Choroid plexus epithelial cell (primary cell): ENCODE measurements at regions not wholly inside any gene's neighbourhood (a gene's known extent, or its start where the extent isn't known, plus 50 kb on each side); places are given as distances from the start of the nearest gene placed in this dataset.
"Not testable (repeated sequence)": the region's sequence is repeated elsewhere in the genome, so short reads cannot be mapped to it uniquely, and the experiment has no call there.

Experiments
- DNase-seq: peaks from one replicate; pipeline ENCODE4 v3.0.0-alpha.2; 2010; ENCODE audit warnings: low read depth
- H3K4me3 ChIP-seq: 2 replicates; pipeline ENCODE4 v1.5.1; 2011; ENCODE audit warnings: low read depth, mild to moderate bottlenecking, control low read depth, low read length, moderate library complexity
- TF ChIP-seq, protein P1 (sequence below): conservative IDR thresholded peaks from 2 replicates; pipeline ENCODE4 v1.5.1; 2011; ENCODE audit warnings: low read depth, mild to moderate bottlenecking, control low read depth, inconsistent platforms, low read length, moderate library complexity

- not testable (repeated sequence) for H3K4me3 ChIP-seq
- peak; percentile 8 for DNase-seq
Observed at GRCh38 chr3:10109-10996, 186.2 kb upstream of the CHL1 start.

- no peak for DNase-seq
- H3K4me3 ChIP-seq: peak overlapping the region; percentile 11
- TF ChIP-seq, protein P1, sequence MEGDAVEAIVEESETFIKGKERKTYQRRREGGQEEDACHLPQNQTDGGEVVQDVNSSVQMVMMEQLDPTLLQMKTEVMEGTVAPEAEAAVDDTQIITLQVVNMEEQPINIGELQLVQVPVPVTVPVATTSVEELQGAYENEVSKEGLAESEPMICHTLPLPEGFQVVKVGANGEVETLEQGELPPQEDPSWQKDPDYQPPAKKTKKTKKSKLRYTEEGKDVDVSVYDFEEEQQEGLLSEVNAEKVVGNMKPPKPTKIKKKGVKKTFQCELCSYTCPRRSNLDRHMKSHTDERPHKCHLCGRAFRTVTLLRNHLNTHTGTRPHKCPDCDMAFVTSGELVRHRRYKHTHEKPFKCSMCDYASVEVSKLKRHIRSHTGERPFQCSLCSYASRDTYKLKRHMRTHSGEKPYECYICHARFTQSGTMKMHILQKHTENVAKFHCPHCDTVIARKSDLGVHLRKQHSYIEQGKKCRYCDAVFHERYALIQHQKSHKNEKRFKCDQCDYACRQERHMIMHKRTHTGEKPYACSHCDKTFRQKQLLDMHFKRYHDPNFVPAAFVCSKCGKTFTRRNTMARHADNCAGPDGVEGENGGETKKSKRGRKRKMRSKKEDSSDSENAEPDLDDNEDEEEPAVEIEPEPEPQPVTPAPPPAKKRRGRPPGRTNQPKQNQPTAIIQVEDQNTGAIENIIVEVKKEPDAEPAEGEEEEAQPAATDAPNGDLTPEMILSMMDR: no peak
Observed at GRCh38 chr3:11734-12133, 184.8 kb upstream of the CHL1 start.

DNA sequence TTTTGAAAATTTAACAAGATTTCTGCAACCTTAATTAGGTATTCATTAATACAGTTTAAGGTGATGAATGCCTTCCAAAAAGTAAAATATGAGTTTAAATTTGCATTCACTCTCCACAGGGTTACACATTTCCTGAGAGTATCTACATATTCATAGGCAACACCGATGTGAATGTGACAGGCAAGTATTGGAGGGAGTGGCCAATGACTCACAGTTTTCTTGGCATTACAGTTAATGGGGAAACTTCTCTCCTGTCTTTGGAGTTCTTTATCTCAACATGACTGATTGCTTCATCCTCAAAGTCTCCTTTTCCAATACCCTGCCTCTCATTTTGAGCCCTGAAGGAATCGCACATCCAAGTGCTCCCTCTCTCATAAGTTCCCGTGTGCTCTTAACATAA, 181.9 kb upstream of the CHL1 start:
- no peak overlapping the region for H3K4me3 ChIP-seq
- DNase-seq: no peak

GRCh38 chr3:16366-16765, 180.2 kb upstream of the CHL1 start:
- no peak overlapping the region for H3K4me3 ChIP-seq
- TF ChIP-seq, protein P1: no peak
- DNase-seq: no peak

More for the DNA sequence above, 181.9 kb upstream of the CHL1 start:
- TF ChIP-seq, protein P1: no peak

DNA sequence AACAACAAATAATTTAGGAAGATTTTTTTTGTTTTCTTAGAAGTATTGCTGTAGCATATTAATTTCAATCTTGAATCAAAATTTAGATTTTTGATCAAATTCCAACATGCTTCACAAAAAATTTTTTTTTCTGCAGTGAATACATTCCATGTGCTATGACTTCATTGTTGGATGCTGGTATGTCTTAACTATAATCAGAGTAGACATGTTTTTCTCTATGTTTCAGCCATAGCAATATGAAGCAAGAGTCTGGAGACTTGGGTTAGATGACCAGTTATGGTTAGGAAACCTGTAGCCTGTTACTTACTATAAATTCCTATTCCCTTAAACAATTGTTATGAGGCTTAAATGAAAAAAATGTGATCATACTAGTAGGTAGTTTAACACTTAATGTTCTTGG, 176.1 kb upstream of the CHL1 start:
- DNase-seq: no peak
- TF ChIP-seq, protein P1: no peak
- H3K4me3 ChIP-seq: no peak overlapping the region

DNA sequence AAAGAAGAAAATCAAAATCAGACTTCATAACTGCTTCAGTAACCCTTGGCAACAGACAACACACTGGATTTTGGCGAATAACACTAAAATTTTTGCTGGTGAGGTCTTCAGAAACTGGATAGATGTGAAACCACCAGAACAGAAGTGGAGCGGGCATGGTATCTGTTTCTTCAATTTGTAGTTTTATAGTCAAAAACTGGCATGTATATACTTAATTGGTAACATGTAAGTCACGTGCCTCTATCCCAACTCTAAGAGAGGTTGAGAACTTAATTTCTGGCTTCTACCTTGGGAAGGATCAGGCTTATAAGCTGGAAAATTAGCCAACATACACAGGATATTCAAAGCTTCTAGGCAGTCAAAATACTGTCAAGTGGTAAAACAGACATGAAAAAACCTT, 172.6 kb upstream of the CHL1 start:
- no peak for DNase-seq
- TF ChIP-seq, protein P1: no peak
- H3K4me3 ChIP-seq: no peak overlapping the region

DNA sequence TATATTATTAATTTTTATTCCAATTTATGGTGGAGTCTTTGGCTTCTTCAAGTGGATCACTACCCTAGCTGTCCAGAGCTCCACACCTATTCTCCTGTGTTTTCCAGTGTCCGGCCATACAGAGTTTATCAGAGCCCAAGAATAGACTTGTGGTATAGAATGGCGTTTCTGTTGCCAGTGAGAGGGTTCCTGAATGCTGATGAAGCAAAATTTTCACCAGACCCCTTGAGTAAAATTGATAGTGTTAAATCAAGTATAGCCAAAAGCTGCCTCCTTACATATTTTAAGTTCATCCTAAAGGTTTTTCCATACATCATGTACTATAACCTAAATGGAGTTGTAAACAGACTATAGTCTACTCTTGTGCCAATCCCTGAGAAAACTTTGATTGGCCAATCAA, 171.5 kb upstream of the CHL1 start:
- TF ChIP-seq, protein P1: no peak
- H3K4me3 ChIP-seq: no peak overlapping the region

DNA sequence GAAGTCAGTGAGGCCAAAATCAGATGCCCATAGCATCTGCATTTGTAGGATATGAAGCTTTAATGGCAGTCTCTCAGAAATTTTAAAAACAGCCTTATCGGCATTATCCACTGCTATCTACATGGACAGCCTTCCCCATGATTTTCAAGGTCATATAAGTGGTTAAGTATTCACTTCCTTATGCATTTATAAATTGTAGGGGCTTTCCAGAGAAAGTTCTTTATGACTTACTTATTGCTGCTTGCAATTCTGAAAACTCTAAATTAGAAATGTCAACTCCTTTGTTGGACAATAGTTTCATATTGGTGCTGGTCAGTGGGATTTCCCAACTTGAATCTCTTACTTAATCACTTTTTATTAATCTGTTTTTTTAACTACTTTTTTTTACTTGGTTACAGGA, 160.6 kb upstream of the CHL1 start:
- DNase-seq, H3K4me3 ChIP-seq: not testable (repeated sequence)

More for the DNA sequence above, 171.5 kb upstream of the CHL1 start:
- DNase-seq: no peak

GRCh38 chr3:42871-43744, 153.5 kb upstream of the CHL1 start:
- DNase-seq, H3K4me3 ChIP-seq: not testable (repeated sequence)
